H9 (cell line): ENCODE measurements at regions not wholly inside any gene's neighbourhood (a gene's known extent, or its start where the extent isn't known, plus 50 kb on each side); places are given as distances from the start of the nearest gene placed in this dataset.

Source experiments
- DNase-seq: peaks from one replicate; pipeline ENCODE4 v3.0.0-alpha.2; 2017
- H2AFZ ChIP-seq: one replicate; pipeline ENCODE4 v1.6.1; 2013; ENCODE audit warnings: mild to moderate bottlenecking, low read length, control low read depth, moderate library complexity
- H2AK5ac ChIP-seq: 2 replicates; pipeline ENCODE4 v1.6.1; 2013; ENCODE audit warnings: low read length, control low read depth, mixed read lengths; ENCODE audit not compliant: insufficient read length
- H2BK120ac ChIP-seq: one replicate; pipeline ENCODE4 v1.6.1; 2013; ENCODE audit warnings: low read depth, mild to moderate bottlenecking, low read length, control low read depth, inconsistent platforms; ENCODE audit not compliant: poor library complexity, severe bottlenecking
- H2BK12ac ChIP-seq: 2 replicates; pipeline ENCODE4 v1.6.1; 2013; ENCODE audit warnings: low read length, control low read depth, mixed read lengths, low read depth; ENCODE audit not compliant: insufficient read length
- H2BK15ac ChIP-seq: 2 replicates; pipeline ENCODE4 v1.6.1; 2013; ENCODE audit warnings: low read depth, low read length, control low read depth
- H2BK20ac ChIP-seq: one replicate; pipeline ENCODE4 v1.6.1; 2013; ENCODE audit warnings: low read depth, mild to moderate bottlenecking, low read length, control low read depth, inconsistent platforms; ENCODE audit not compliant: poor library complexity, severe bottlenecking
- H2BK5ac ChIP-seq: 2 replicates; pipeline ENCODE4 v1.6.1; 2013; ENCODE audit warnings: low read length, control low read depth, mixed read lengths; ENCODE audit not compliant: insufficient read length
- H3K14ac ChIP-seq: 2 replicates; pipeline ENCODE4 v1.6.1; 2013; ENCODE audit warnings: low read length, control low read depth; ENCODE audit not compliant: insufficient read depth
- H3K18ac ChIP-seq: 2 replicates; pipeline ENCODE4 v1.6.1; 2013; ENCODE audit warnings: low read depth, mild to moderate bottlenecking, mixed read lengths, low read length, control low read depth; ENCODE audit not compliant: insufficient read length
- H3K23ac ChIP-seq: 2 replicates; pipeline ENCODE4 v1.6.1; 2013; ENCODE audit warnings: low read length, control low read depth, mixed read lengths, low read depth; ENCODE audit not compliant: insufficient read length
- H3K23me2 ChIP-seq: 2 replicates; pipeline ENCODE4 v1.6.1; 2013; ENCODE audit warnings: low read depth, mild to moderate bottlenecking, mixed read lengths, low read length, control low read depth; ENCODE audit not compliant: insufficient read length, poor library complexity, severe bottlenecking
- H3K27ac ChIP-seq: 2 replicates; pipeline ENCODE4 v1.5.1; 2013; ENCODE audit warnings: low read length, control low read depth, mixed read lengths, low read depth; ENCODE audit not compliant: insufficient read length
- H3K27me3 ChIP-seq: 2 replicates; pipeline ENCODE4 v1.6.1; 2013; ENCODE audit warnings: low read length, control low read depth, inconsistent platforms; ENCODE audit not compliant: insufficient read depth
- H3K4ac ChIP-seq: 2 replicates; pipeline ENCODE4 v1.6.1; 2013; ENCODE audit warnings: low read depth, mild to moderate bottlenecking, control low read depth, inconsistent platforms, low read length, moderate library complexity
- H3K4me1 ChIP-seq: 2 replicates; pipeline ENCODE4 v1.6.1; 2013; ENCODE audit warnings: low read length, control low read depth, inconsistent platforms; ENCODE audit not compliant: insufficient read depth
- H3K4me2 ChIP-seq: 2 replicates; pipeline ENCODE4 v1.6.1; 2013; ENCODE audit warnings: low read length, control low read depth, mixed read lengths; ENCODE audit not compliant: insufficient read length, insufficient read depth
- H3K56ac ChIP-seq: 2 replicates; pipeline ENCODE4 v1.6.1; 2013; ENCODE audit warnings: low read depth, mild to moderate bottlenecking, mixed read lengths, low read length, control low read depth; ENCODE audit not compliant: insufficient read length
- H3K79me1 ChIP-seq: 2 replicates; pipeline ENCODE4 v1.6.1; 2013; ENCODE audit warnings: low read depth, mild to moderate bottlenecking, moderate library complexity, low read length, control low read depth, inconsistent platforms; ENCODE audit not compliant: insufficient read depth, poor library complexity, severe bottlenecking
- H3K79me2 ChIP-seq: 2 replicates; pipeline ENCODE4 v1.6.1; 2013; ENCODE audit warnings: low read length, control low read depth, inconsistent platforms; ENCODE audit not compliant: insufficient read depth
- H3K9ac ChIP-seq: 2 replicates; pipeline ENCODE4 v1.6.1; 2013; ENCODE audit warnings: low read length, control low read depth, mixed read lengths; ENCODE audit not compliant: insufficient read length; ENCODE audit errors: extremely low read depth
- H3K9me3 ChIP-seq: one replicate; pipeline ENCODE4 v1.6.1; 2013; ENCODE audit warnings: low read depth, low read length, inconsistent platforms; ENCODE audit not compliant: control insufficient read depth
- H3T11ph ChIP-seq: one replicate; pipeline ENCODE4 v1.6.1; 2013; ENCODE audit warnings: mild to moderate bottlenecking, low read length, control low read depth, inconsistent platforms
- H4K20me1 ChIP-seq: one replicate; pipeline ENCODE4 v1.6.1; 2013; ENCODE audit not compliant: control insufficient read depth, insufficient read length, insufficient read depth
- H4K5ac ChIP-seq: 2 replicates; pipeline ENCODE4 v1.6.1; 2013; ENCODE audit warnings: low read depth, mild to moderate bottlenecking, mixed read lengths, low read length, control low read depth; ENCODE audit not compliant: insufficient read length
- H4K8ac ChIP-seq: replicated peaks from 2 replicates; pipeline ENCODE4 v1.6.1; 2013; ENCODE audit warnings: low read length, control low read depth, mixed read lengths, low read depth; ENCODE audit not compliant: insufficient read length
- H4K91ac ChIP-seq: 2 replicates; pipeline ENCODE4 v1.6.1; 2013; ENCODE audit warnings: low read depth, mild to moderate bottlenecking, moderate library complexity, mixed read lengths, low read length, control low read depth; ENCODE audit not compliant: insufficient read length
- H3K27ac Mint-ChIP-seq, 3 experiments: 2 replicates in 2 of 3; 3 replicates in 1 of 3; pipeline ENCODE4 v1.8.0; 2020 to 2021; ENCODE audit warnings: mixed read lengths in 3 of 3, mild to moderate bottlenecking in 1 of 3, moderate library complexity in 1 of 3
- H3K27me3 Mint-ChIP-seq: 2 replicates; pipeline ENCODE4 v1.8.0; 2021; ENCODE audit warnings: low read depth, mild to moderate bottlenecking, moderate library complexity, mixed read lengths
- H3K36me3 Mint-ChIP-seq, 3 experiments: 2 replicates in 2 of 3; 3 replicates in 1 of 3; pipeline ENCODE4 v1.8.0; 2020 to 2021; ENCODE audit warnings: low read depth in 3 of 3, mixed read lengths in 3 of 3; ENCODE audit not compliant: insufficient read depth in 1 of 3
- H3K4me1 Mint-ChIP-seq, 2 experiments: 2 replicates each; pipeline ENCODE4 v1.8.0; 2020; ENCODE audit warnings: mixed read lengths in 2 of 2
- H3K4me3 Mint-ChIP-seq, 2 experiments: 2 replicates in 1 of 2; 3 replicates in 1 of 2; pipeline ENCODE4 v1.8.0; 2020 to 2021; ENCODE audit warnings: mild to moderate bottlenecking in 2 of 2, mixed read lengths in 2 of 2, moderate library complexity in 1 of 2
- H3K9me3 Mint-ChIP-seq, 2 experiments: 2 replicates in 1 of 2; 3 replicates in 1 of 2; pipeline ENCODE4 v1.8.0; 2020; ENCODE audit warnings: mild to moderate bottlenecking in 2 of 2, mixed read lengths in 2 of 2, moderate library complexity in 1 of 2
- WGBS: extraction: QIAGEN DNeasy Blood & Tissue Kit; methylation state at CpG from one replicate; pipeline ENCODE4 v1.1.7; 2013; ENCODE audit warnings: missing lambda C conversion rate, low lambda C conversion rate, mixed read lengths; ENCODE audit not compliant: insufficient read length; ENCODE audit errors: extremely low coverage; 5-methylcytosine and 5-hydroxymethylcytosine counted together
- TF ChIP-seq, protein P1 (sequence below): fragments of 200-600 bp; sonication (generic); conservative IDR thresholded peaks from 3 replicates; pipeline ENCODE4 v1.8.0; 2021; ENCODE audit warnings: antibody characterized with exemption, mild to moderate bottlenecking

DNA sequence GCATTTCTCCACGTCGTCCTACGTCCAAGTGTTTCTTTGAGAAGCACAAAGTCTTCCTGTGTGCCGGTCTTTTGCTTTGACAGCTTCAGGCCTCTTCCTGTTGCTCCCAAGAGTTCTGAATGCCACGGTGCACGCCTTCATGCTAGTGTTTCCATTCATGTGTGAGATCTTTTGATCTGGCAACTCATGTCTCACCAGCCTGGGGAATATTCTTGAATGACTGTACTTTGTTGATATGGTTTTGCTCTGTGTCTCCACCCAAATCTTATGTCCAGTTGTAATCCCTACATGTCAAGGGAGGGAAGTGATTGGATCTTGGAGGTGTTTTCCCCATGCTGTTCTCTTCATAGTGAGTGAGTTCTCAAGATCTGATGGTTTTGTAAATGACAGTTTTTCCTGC, 129.6 kb upstream of the THBS2 start:
- H2AK5ac ChIP-seq, result no peak overlapping the region
- H3K79me2 ChIP-seq, result no peaks in the 10 kb centered on the region
- H3K23me2 ChIP-seq, result no peaks in the 10 kb centered on the region
- H2BK12ac ChIP-seq, result no peak overlapping the region
- H3K27me3 ChIP-seq, result no peaks in the 10 kb centered on the region
- no peak overlapping the region for H3K27ac Mint-ChIP-seq
- peaks cover 8 to 9% of the 10 kb centered on the region in 2 experiments for H3K4me1 Mint-ChIP-seq
- H3T11ph ChIP-seq, result no peak overlapping the region
- H3K36me3 Mint-ChIP-seq, result peaks cover 0 to 9% (median 0%) of the 10 kb centered on the region in 3 experiments; a peak in 1 of 7 replicates
- no peak overlapping the region for H3K14ac ChIP-seq
- H2BK20ac ChIP-seq, result no peak overlapping the region
- H3K18ac ChIP-seq, result no peak overlapping the region
- no peaks in the 10 kb centered on the region for H3K4me1 ChIP-seq
- WGBS, result no CpG with 5 or more reads among the region's 6 CpGs
- no peak overlapping the region for H3K56ac ChIP-seq
- H3K27me3 Mint-ChIP-seq, result peaks cover 9% of the 10 kb centered on the region
- H3K79me1 ChIP-seq, result no peaks in the 10 kb centered on the region
- no peak overlapping the region for H2BK15ac ChIP-seq
- H2BK120ac ChIP-seq, result no peak overlapping the region
- H4K91ac ChIP-seq, result no peak overlapping the region
- H3K4me2 ChIP-seq, result no peak overlapping the region
- no peak overlapping the region for H3K4ac ChIP-seq
- H3K9me3 ChIP-seq, result no peaks in the 10 kb centered on the region
- TF ChIP-seq, protein P1, sequence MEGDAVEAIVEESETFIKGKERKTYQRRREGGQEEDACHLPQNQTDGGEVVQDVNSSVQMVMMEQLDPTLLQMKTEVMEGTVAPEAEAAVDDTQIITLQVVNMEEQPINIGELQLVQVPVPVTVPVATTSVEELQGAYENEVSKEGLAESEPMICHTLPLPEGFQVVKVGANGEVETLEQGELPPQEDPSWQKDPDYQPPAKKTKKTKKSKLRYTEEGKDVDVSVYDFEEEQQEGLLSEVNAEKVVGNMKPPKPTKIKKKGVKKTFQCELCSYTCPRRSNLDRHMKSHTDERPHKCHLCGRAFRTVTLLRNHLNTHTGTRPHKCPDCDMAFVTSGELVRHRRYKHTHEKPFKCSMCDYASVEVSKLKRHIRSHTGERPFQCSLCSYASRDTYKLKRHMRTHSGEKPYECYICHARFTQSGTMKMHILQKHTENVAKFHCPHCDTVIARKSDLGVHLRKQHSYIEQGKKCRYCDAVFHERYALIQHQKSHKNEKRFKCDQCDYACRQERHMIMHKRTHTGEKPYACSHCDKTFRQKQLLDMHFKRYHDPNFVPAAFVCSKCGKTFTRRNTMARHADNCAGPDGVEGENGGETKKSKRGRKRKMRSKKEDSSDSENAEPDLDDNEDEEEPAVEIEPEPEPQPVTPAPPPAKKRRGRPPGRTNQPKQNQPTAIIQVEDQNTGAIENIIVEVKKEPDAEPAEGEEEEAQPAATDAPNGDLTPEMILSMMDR, result no peak
- no peak for DNase-seq
- H4K8ac ChIP-seq, result no peak overlapping the region
- no peak overlapping the region for H4K5ac ChIP-seq
- no peak overlapping the region for H3K27ac ChIP-seq
- H3K9ac ChIP-seq, result no peak overlapping the region
- no peak overlapping the region for H3K4me3 Mint-ChIP-seq
- peaks cover 0 to 13% of the 10 kb centered on the region in 2 experiments; a peak in 4 of 5 replicates for H3K9me3 Mint-ChIP-seq
- H2AFZ ChIP-seq, result no peak overlapping the region
- no peak overlapping the region for H2BK5ac ChIP-seq
- no peak overlapping the region for H3K23ac ChIP-seq
- no peaks in the 10 kb centered on the region for H4K20me1 ChIP-seq
